ENCODE measurements at regions not wholly inside any gene's neighbourhood (a gene's known extent, or its start where the extent isn't known, plus 50 kb on each side); places are given as distances from the start of the nearest gene placed in this dataset.
"Not testable (repeated sequence)": the region's sequence is repeated elsewhere in the genome, so short reads cannot be mapped to it uniquely, and the experiment has no call there.

GRCh38 chr4:73348185-73348584, 55.9 kb upstream of the ALB start:
- DNase-seq (ENCODE audit: low read depth) = no peak
- no peak overlapping the region for H3K4me3 ChIP-seq (ENCODE audit: low read depth, low read length)

- no peak overlapping the region for H3K4me3 ChIP-seq (ENCODE audit: low read depth, low read length)
- no peak for DNase-seq (ENCODE audit: low read depth)
Measured at GRCh38 chr4:73347497-73347896, 56.6 kb upstream of the ALB start.

- no peak for DNase-seq (ENCODE audit: low read depth)
- no peak overlapping the region for H3K4me3 ChIP-seq (ENCODE audit: low read depth, low read length)
Measured at GRCh38 chr4:73345399-73345975, 58.6 kb upstream of the ALB start.

GRCh38 chr4:73344106-73344505, 60.0 kb upstream of the ALB start:
- no peak for DNase-seq (ENCODE audit: low read depth)
- H3K4me3 ChIP-seq (ENCODE audit: low read depth, low read length) = no peak overlapping the region

GRCh38 chr4:73343432-73343831, 60.7 kb upstream of the ALB start:
- H3K4me3 ChIP-seq (ENCODE audit: low read depth, low read length) = no peak overlapping the region
- no peak for DNase-seq (ENCODE audit: low read depth)

GRCh38 chr4:73341454-73341853, 62.6 kb upstream of the ALB start:
- DNase-seq (ENCODE audit: low read depth) = peak; percentile 18
- no peak overlapping the region for H3K4me3 ChIP-seq (ENCODE audit: low read depth, low read length)

GRCh38 chr4:73340917-73341316, 63.2 kb upstream of the ALB start:
- no peak for DNase-seq (ENCODE audit: low read depth)
- H3K4me3 ChIP-seq (ENCODE audit: low read depth, low read length) = no peak overlapping the region

- H3K4me3 ChIP-seq (ENCODE audit: low read depth, low read length) = no peak overlapping the region
- DNase-seq (ENCODE audit: low read depth) = no peak
Measured at GRCh38 chr4:73335679-73336078, 68.4 kb upstream of the ALB start.

- DNase-seq (ENCODE audit: low read depth); H3K4me3 ChIP-seq (ENCODE audit: low read depth, low read length): not testable (repeated sequence)
Measured at GRCh38 chr4:73332012-73332411, 72.1 kb upstream of the ALB start.

GRCh38 chr4:73329300-73329699, 70.7 kb upstream of the ANKRD17 start:
- H3K4me3 ChIP-seq (ENCODE audit: low read depth, low read length) = no peak overlapping the region
- no peak for DNase-seq (ENCODE audit: low read depth)

GRCh38 chr4:73325776-73326175, 67.2 kb upstream of the ANKRD17 start:
- DNase-seq (ENCODE audit: low read depth); H3K4me3 ChIP-seq (ENCODE audit: low read depth, low read length): not testable (repeated sequence)

GRCh38 chr4:73317092-73317491, 58.5 kb upstream of the ANKRD17 start:
- no peak overlapping the region for H3K4me3 ChIP-seq (ENCODE audit: low read depth, low read length)

GRCh38 chr4:73315091-73315490, 56.5 kb upstream of the ANKRD17 start:
- no peak for DNase-seq (ENCODE audit: low read depth)

More at GRCh38 chr4:73317092-73317491, 58.5 kb upstream of the ANKRD17 start:
- no peak for DNase-seq (ENCODE audit: low read depth)

GRCh38 chr4:73312967-73313366, 54.4 kb upstream of the ANKRD17 start:
- no peak for DNase-seq (ENCODE audit: low read depth)
- H3K4me3 ChIP-seq (ENCODE audit: low read depth, low read length) = no peak overlapping the region

More at GRCh38 chr4:73315091-73315490, 56.5 kb upstream of the ANKRD17 start:
- H3K4me3 ChIP-seq (ENCODE audit: low read depth, low read length) = no peak overlapping the region

GRCh38 chr4:73311428-73311827, 52.8 kb upstream of the ANKRD17 start:
- DNase-seq (ENCODE audit: low read depth) = no peak
- H3K4me3 ChIP-seq (ENCODE audit: low read depth, low read length) = no peak overlapping the region

GRCh38 chr4:73309211-73309610, 50.6 kb upstream of the ANKRD17 start:
- DNase-seq (ENCODE audit: low read depth) = no peak
- no peak overlapping the region for H3K4me3 ChIP-seq (ENCODE audit: low read depth, low read length)
